Esophagus squamous epithelium (tissue), 4 donors: ENCODE measurements at regions not wholly inside any gene's neighbourhood (a gene's known extent, or its start where the extent isn't known, plus 50 kb on each side); places are given as distances from the start of the nearest gene placed in this dataset.

Experiments used
- CTCF ChIP-seq, 6 experiments: fragments of 450-650 bp in 4 of 6; fragments of 200-600 bp in 2 of 6; sonication (generic) in 2 of 6; IDR thresholded peaks; one replicate each; pipeline ENCODE4 v1.5.1; 2016 to 2019; ENCODE audit warnings: antibody characterized with exemption in 6 of 6, mild to moderate bottlenecking in 4 of 6, moderate library complexity in 4 of 6
- POLR2A ChIP-seq, 4 donors: fragments of 450-650 bp; IDR thresholded peaks; one replicate each; pipeline ENCODE4 v1.6.1; 2017; ENCODE audit warnings: antibody characterized with exemption in 4 of 4, mild to moderate bottlenecking in 4 of 4, moderate library complexity in 3 of 4

DNA sequence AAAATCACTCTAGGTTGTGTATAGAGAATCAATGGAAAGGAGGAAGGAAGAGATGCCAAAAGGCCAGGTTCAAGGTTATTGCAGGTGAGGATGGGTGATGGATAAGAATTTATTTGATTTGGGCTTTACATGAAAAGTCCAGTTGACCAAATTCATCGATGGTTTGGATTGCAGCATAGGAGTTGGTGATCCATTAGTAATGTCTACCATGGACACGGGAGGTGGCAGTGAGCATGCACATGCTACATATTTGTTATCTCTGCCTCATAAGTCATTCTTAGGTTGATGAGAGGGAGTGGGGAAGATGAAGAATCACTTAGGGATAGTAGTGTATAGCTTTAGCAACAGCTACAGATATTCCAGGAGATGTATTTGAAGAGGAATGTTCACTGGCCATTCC lies 211.4 kb downstream of the PHETA1 start:
- no peak for TF ChIP-seq CTCF (IDR thresholded peaks at IDR 0.05)
- no peak for TF ChIP-seq POLR2A (IDR thresholded peaks at IDR 0.05)
